H1 (cell line): ENCODE measurements at regions not wholly inside any gene's neighbourhood (a gene's known extent, or its start where the extent isn't known, plus 50 kb on each side); places are given as distances from the start of the nearest gene placed in this dataset.

Experiments used
- CTCF ChIA-PET: fragments of 300-600 bp; sonication (Branson Sonifier 250); formaldehyde crosslinking; loops from one replicate; lab custom pipeline; 2021; ENCODE audit not compliant: partially characterized antibody; lab: Charles Lee
- POLR2A ChIA-PET: fragments of 300-600 bp; sonication (Branson Sonifier 250); formaldehyde crosslinking; loops from one replicate; lab custom pipeline; 2021; ENCODE audit warnings: inconsistent platforms; ENCODE audit not compliant: partially characterized antibody; lab: Charles Lee
- DNase-seq, 2 experiments: peaks; one replicate each; pipeline versions ENCODE4 v3.0.0 to v3.0.0-alpha.2; 2010 to 2022; ENCODE audit warnings: low spot score in 2 of 2, low read depth in 1 of 2, mixed read lengths in 1 of 2
- FAIRE-seq: peaks from 2 replicates; lab custom pipeline; 2011; peaks lifted over from hg19 to GRCh38; lab: Jason Lieb, UNC
- H2AFZ ChIP-seq: 2 replicates; pipeline ENCODE4 v1.8.1; 2012; ENCODE audit warnings: low read length, inconsistent platforms
- H2AK5ac ChIP-seq: 2 replicates; pipeline ENCODE4 v1.6.1; 2013; ENCODE audit warnings: low read depth, low read length
- H2BK120ac ChIP-seq: replicated peaks from 2 replicates; pipeline ENCODE3; 2013; ENCODE audit warnings: low read depth, low read length, inconsistent platforms
- H2BK12ac ChIP-seq: 2 replicates; pipeline ENCODE4 v1.6.1; 2013; ENCODE audit warnings: low read depth, low read length
- H2BK15ac ChIP-seq: 2 replicates; pipeline ENCODE4 v1.6.1; 2013; ENCODE audit warnings: low read length
- H2BK20ac ChIP-seq: 2 replicates; pipeline ENCODE4 v1.6.1; 2013; ENCODE audit warnings: low read length
- H2BK5ac ChIP-seq: 2 replicates; pipeline ENCODE4 v1.6.1; 2013; ENCODE audit warnings: low read depth, low read length
- H3K14ac ChIP-seq: 2 replicates; pipeline ENCODE4 v1.6.1; 2013; ENCODE audit warnings: inconsistent platforms; ENCODE audit not compliant: insufficient read length
- H3K18ac ChIP-seq: 2 replicates; pipeline ENCODE4 v1.6.1; 2013; ENCODE audit warnings: low read length; ENCODE audit errors: extremely low read depth
- H3K23ac ChIP-seq: 2 replicates; pipeline ENCODE4 v1.6.1; 2013; ENCODE audit warnings: inconsistent platforms; ENCODE audit not compliant: insufficient read length
- H3K23me2 ChIP-seq: 2 replicates; pipeline ENCODE4 v1.6.1; 2013; ENCODE audit warnings: low read depth, low read length
- H3K27ac ChIP-seq: 2 replicates; pipeline ENCODE4 v1.6.1; 2011; ENCODE audit warnings: low read depth, low read length, inconsistent platforms
- H3K27me3 ChIP-seq, 4 experiments: replicated peaks in 1 of 4; 1 replicate in 1 of 4; 2 replicates in 3 of 4; pipeline versions ENCODE4 v1.6.1 to v1.8.1; 2011 to 2013; ENCODE audit warnings: low read length in 3 of 4, mild to moderate bottlenecking in 3 of 4, inconsistent platforms in 2 of 4, mixed read lengths in 2 of 4, moderate library complexity in 1 of 4; ENCODE audit not compliant: control insufficient read depth in 3 of 4, insufficient read depth in 3 of 4; ENCODE audit errors: extremely low read depth in 1 of 4
- H3K36me3 ChIP-seq, 4 experiments: 2 replicates each; pipeline versions ENCODE4 v1.6.1 to v1.8.1; 2011 to 2013; ENCODE audit warnings: mild to moderate bottlenecking in 4 of 4, low read length in 3 of 4, moderate library complexity in 2 of 4, control low read depth in 1 of 4, inconsistent platforms in 1 of 4; ENCODE audit not compliant: insufficient read depth in 4 of 4, control insufficient read depth in 2 of 4
- H3K4ac ChIP-seq: replicated peaks from 2 replicates; pipeline ENCODE3; 2013; ENCODE audit warnings: low read length, low read depth, mixed read lengths, inconsistent platforms; ENCODE audit not compliant: insufficient read length
- H3K4me1 ChIP-seq, 4 experiments: replicated peaks in 1 of 4; 1 replicate in 1 of 4; 2 replicates in 3 of 4; pipeline versions ENCODE4 v1.6.1 to v1.8.1; 2011 to 2013; ENCODE audit warnings: low read length in 3 of 4, inconsistent platforms in 2 of 4, mixed read lengths in 1 of 4; ENCODE audit not compliant: insufficient read depth in 4 of 4, control insufficient read depth in 3 of 4
- H3K4me2 ChIP-seq, 2 experiments: 2 replicates each; pipeline versions ENCODE4 v1.6.1 to v1.8.1; 2011 to 2013; ENCODE audit warnings: low read depth in 2 of 2, low read length in 2 of 2, control low read depth in 1 of 2, inconsistent platforms in 1 of 2, mild to moderate bottlenecking in 1 of 2; ENCODE audit not compliant: insufficient read depth in 1 of 2
- H3K4me3 ChIP-seq, 4 experiments: fragments of 200-600, 300-600 bp in 1 of 4; sonication (generic), shearing (Covaris generic), sonication (Bioruptor Twin) in 1 of 4; 2 replicates each; pipeline versions ENCODE4 v1.5.1 to v1.8.1; 2011 to 2016; ENCODE audit warnings: low read length in 4 of 4, low read depth in 3 of 4, control low read depth in 2 of 4, inconsistent platforms in 2 of 4, mild to moderate bottlenecking in 2 of 4, mixed read lengths in 1 of 4, moderate library complexity in 1 of 4; ENCODE audit not compliant: insufficient read depth in 2 of 4; ENCODE audit errors: extremely low read depth in 1 of 4
- H3K56ac ChIP-seq: replicated peaks from 2 replicates; pipeline ENCODE3; 2013; ENCODE audit warnings: low read depth, mild to moderate bottlenecking, mixed read lengths, low read length, inconsistent platforms; ENCODE audit not compliant: insufficient read length
- H3K79me1 ChIP-seq: 2 replicates; pipeline ENCODE4 v1.6.1; 2013; ENCODE audit warnings: low read depth, low read length, control low read depth
- H3K79me2 ChIP-seq, 2 experiments: 2 replicates each; pipeline versions ENCODE4 v1.6.1 to v1.8.1; 2012 to 2013; ENCODE audit warnings: low read length in 2 of 2, mild to moderate bottlenecking in 2 of 2, inconsistent platforms in 1 of 2; ENCODE audit not compliant: insufficient read depth in 2 of 2, control insufficient read depth in 1 of 2
- H3K9ac ChIP-seq, 4 experiments: replicated peaks in 1 of 4; 1 replicate in 1 of 4; 2 replicates in 3 of 4; pipeline versions ENCODE4 v1.6.1 to v1.8.1; 2011 to 2013; ENCODE audit warnings: low read depth in 3 of 4, low read length in 3 of 4, control low read depth in 2 of 4, mild to moderate bottlenecking in 2 of 4, moderate library complexity in 2 of 4, inconsistent platforms in 1 of 4; ENCODE audit errors: extremely low read depth in 1 of 4
- H3K9me3 ChIP-seq, 2 experiments: 2 replicates each; pipeline versions ENCODE4 v1.6.1 to v1.8.1; 2012 to 2013; ENCODE audit warnings: mild to moderate bottlenecking in 2 of 2, moderate library complexity in 2 of 2, control low read depth in 1 of 2, inconsistent platforms in 1 of 2, low read depth in 1 of 2, low read length in 1 of 2, mixed read lengths in 1 of 2; ENCODE audit not compliant: insufficient read depth in 2 of 2
- H4K20me1 ChIP-seq, 2 experiments: replicated peaks in 1 of 2; 2 replicates each; pipeline versions ENCODE3 to v1.8.1; 2011 to 2013; ENCODE audit warnings: inconsistent platforms in 2 of 2, low read length in 2 of 2, mild to moderate bottlenecking in 1 of 2; ENCODE audit not compliant: insufficient read depth in 2 of 2, control insufficient read depth in 1 of 2
- H4K5ac ChIP-seq: 2 replicates; pipeline ENCODE4 v1.6.1; 2013; ENCODE audit warnings: low read length, low read depth, mixed read lengths, inconsistent platforms; ENCODE audit not compliant: insufficient read length
- H4K8ac ChIP-seq: 2 replicates; pipeline ENCODE4 v1.8.0; 2013; ENCODE audit warnings: mild to moderate bottlenecking, moderate library complexity, low read length, inconsistent platforms; ENCODE audit not compliant: insufficient read depth; ENCODE audit errors: extremely low read depth
- H4K91ac ChIP-seq: replicated peaks from 2 replicates; pipeline ENCODE3; 2013; ENCODE audit warnings: low read length, mixed read lengths, inconsistent platforms; ENCODE audit not compliant: insufficient read length
- RAD21 ChIP-seq, 2 experiments: IDR thresholded peaks in 1 of 2; conservative IDR thresholded peaks in 1 of 2; 2 replicates each; pipeline ENCODE4 v1.6.1; 2011; ENCODE audit warnings: low read depth in 2 of 2, low read length in 2 of 2, improper control_type of control experiment in 1 of 2, inconsistent platforms in 1 of 2, mild to moderate bottlenecking in 1 of 2, moderate library complexity in 1 of 2
- WGBS, 2 experiments: shearing (Covaris generic) in 1 of 2; methylation state at CpG; one replicate each; pipeline versions ENCODE4 v1.1.6 to v1.1.7; 2013 to 2015; ENCODE audit warnings: low lambda C conversion rate in 2 of 2, mixed read lengths in 2 of 2, inconsistent platforms in 1 of 2, low coverage in 1 of 2, missing lambda C conversion rate in 1 of 2; ENCODE audit not compliant: insufficient replicate concordance in 2 of 2, insufficient coverage in 1 of 2, insufficient read length in 1 of 2; ENCODE audit errors: extremely low coverage in 1 of 2, missing lambda C conversion rate in 1 of 2; 5-methylcytosine and 5-hydroxymethylcytosine counted together
- TF ChIP-seq, protein P1 (sequence below), 3 experiments: IDR thresholded peaks; 1 replicate in 2 of 3; 2 replicates in 1 of 3; pipeline versions ENCODE4 v1.5.1 to v1.6.1; 2011; ENCODE audit warnings: low read length in 3 of 3, mild to moderate bottlenecking in 3 of 3, inconsistent platforms in 2 of 3, low read depth in 1 of 3, moderate library complexity in 1 of 3; ENCODE audit not compliant: insufficient read depth in 1 of 3; ENCODE audit errors: control extremely low read depth in 1 of 3
- TF ChIP-seq, protein P2 (sequence below): IDR thresholded peaks from 2 replicates; pipeline ENCODE4 v1.6.1; 2012; ENCODE audit warnings: inconsistent platforms

GRCh38 chr13:33514362-33514761 is 228.8 kb upstream of the STARD13 start:
- WGBS, 2 experiments: 89% methylated on average over 4 of the region's 4 CpGs; no CpG with 5 or more reads in 1 of the 2 experiments
- no peak overlapping the region for H2BK20ac ChIP-seq
- H3K4ac ChIP-seq: no peak overlapping the region
- no peaks in the 10 kb centered on the region for H3K23me2 ChIP-seq
- no peak overlapping the region for H3K56ac ChIP-seq
- no peak overlapping the region for H3K14ac ChIP-seq
- CTCF ChIA-PET: interaction anchor here (0.8 to 2.8 kb wide), 10 partner anchors 8 to 360 kb away, joined by 3 to 18 read pairs (median 4); no protein-coding TSS in a partner anchor
- no peak overlapping the region for H4K91ac ChIP-seq
- no peak overlapping the region for H3K4me2 ChIP-seq
- no peak overlapping the region for H2BK120ac ChIP-seq
- no peaks in the 10 kb centered on the region for H4K20me1 ChIP-seq
- no peak overlapping the region for H3K4me3 ChIP-seq
- no peaks in the 10 kb centered on the region for H3K36me3 ChIP-seq
- TF ChIP-seq, protein P1, sequence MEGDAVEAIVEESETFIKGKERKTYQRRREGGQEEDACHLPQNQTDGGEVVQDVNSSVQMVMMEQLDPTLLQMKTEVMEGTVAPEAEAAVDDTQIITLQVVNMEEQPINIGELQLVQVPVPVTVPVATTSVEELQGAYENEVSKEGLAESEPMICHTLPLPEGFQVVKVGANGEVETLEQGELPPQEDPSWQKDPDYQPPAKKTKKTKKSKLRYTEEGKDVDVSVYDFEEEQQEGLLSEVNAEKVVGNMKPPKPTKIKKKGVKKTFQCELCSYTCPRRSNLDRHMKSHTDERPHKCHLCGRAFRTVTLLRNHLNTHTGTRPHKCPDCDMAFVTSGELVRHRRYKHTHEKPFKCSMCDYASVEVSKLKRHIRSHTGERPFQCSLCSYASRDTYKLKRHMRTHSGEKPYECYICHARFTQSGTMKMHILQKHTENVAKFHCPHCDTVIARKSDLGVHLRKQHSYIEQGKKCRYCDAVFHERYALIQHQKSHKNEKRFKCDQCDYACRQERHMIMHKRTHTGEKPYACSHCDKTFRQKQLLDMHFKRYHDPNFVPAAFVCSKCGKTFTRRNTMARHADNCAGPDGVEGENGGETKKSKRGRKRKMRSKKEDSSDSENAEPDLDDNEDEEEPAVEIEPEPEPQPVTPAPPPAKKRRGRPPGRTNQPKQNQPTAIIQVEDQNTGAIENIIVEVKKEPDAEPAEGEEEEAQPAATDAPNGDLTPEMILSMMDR (IDR thresholded peaks at IDR 0.05; ENCODE audit: control extremely low read depth in 1 of 3, insufficient read depth in 1 of 3, low read depth in 1 of 3, low read length in 3 of 3): peak in 2 of 3 experiments; percentile 50 to 53; a peak in 3 of 4 replicates
- TF ChIP-seq, protein P2, sequence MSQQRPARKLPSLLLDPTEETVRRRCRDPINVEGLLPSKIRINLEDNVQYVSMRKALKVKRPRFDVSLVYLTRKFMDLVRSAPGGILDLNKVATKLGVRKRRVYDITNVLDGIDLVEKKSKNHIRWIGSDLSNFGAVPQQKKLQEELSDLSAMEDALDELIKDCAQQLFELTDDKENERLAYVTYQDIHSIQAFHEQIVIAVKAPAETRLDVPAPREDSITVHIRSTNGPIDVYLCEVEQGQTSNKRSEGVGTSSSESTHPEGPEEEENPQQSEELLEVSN: no peak
- TF ChIP-seq RAD21 (IDR thresholded peaks at IDR 0.05 in 1 of 2, conservative IDR thresholded peaks at IDR 0.05 in 1 of 2; ENCODE audit: low read depth in 2 of 2, low read length in 2 of 2): peak; percentile 72 to 77
- no peak for DNase-seq
- no peak overlapping the region for H2BK5ac ChIP-seq
- H3K4me1 ChIP-seq: peaks cover 1 to 12% (median 6%) of the 10 kb centered on the region in 4 experiments; a peak in 4 of 7 replicates
- H3K9me3 ChIP-seq: no peaks in the 10 kb centered on the region
- H3K27me3 ChIP-seq: no peaks in the 10 kb centered on the region
- H4K8ac ChIP-seq: no peak overlapping the region; the same call in 1 of the 2 replicates
- peak; percentile 72 for FAIRE-seq
- H4K5ac ChIP-seq: no peak overlapping the region
- no peaks in the 10 kb centered on the region for H3K79me2 ChIP-seq
- POLR2A ChIA-PET: interaction anchor here (1.0 kb wide), 1 partner anchor 28 kb away, joined by 3 read pairs; no protein-coding TSS in a partner anchor
- no peak overlapping the region for H2BK12ac ChIP-seq
- H3K23ac ChIP-seq: no peak overlapping the region
- H3K27ac ChIP-seq: no peak overlapping the region
- no peak overlapping the region for H2AK5ac ChIP-seq
- peak overlapping the region; percentile 69; the same call in 1 of the 2 replicates for H2AFZ ChIP-seq
- no peak overlapping the region for H3K18ac ChIP-seq
- H3K9ac ChIP-seq: no peak overlapping the region
- H3K79me1 ChIP-seq: no peaks in the 10 kb centered on the region
- no peak overlapping the region for H2BK15ac ChIP-seq
